IMR-90 (cell line): ENCODE measurements at regions not wholly inside any gene's neighbourhood (a gene's known extent, or its start where the extent isn't known, plus 50 kb on each side); places are given as distances from the start of the nearest gene placed in this dataset.

Source experiments
- CEBPB ChIP-seq: IDR thresholded peaks from 2 replicates; pipeline ENCODE4 v1.6.1; 2012; ENCODE audit warnings: low read depth, low read length, improper control_type of control experiment
- FOS ChIP-seq: fragments of 150-350 bp; IDR thresholded peaks from 2 replicates; pipeline ENCODE4 v1.6.1; 2016; ENCODE audit warnings: low read depth, low read length
- MAZ ChIP-seq: IDR thresholded peaks from 2 replicates; pipeline ENCODE4 v1.6.1; 2012; ENCODE audit warnings: low read depth, mild to moderate bottlenecking, low read length, improper control_type of control experiment, moderate library complexity, borderline replicate concordance
- NFE2L2 ChIP-seq: fragments of 150-350 bp; IDR thresholded peaks from 2 replicates; pipeline ENCODE4 v1.6.1; 2016; ENCODE audit warnings: low read depth, mild to moderate bottlenecking, low read length
- POLR2A ChIP-seq: IDR thresholded peaks from 2 replicates; pipeline ENCODE4 v1.6.1; 2012; ENCODE audit warnings: mild to moderate bottlenecking, low read depth, low read length
- USF2 ChIP-seq: fragments of 150-350 bp; IDR thresholded peaks from 2 replicates; pipeline ENCODE4 v1.6.1; 2017; ENCODE audit warnings: mild to moderate bottlenecking, antibody characterized with exemption, low read length, low read depth
- TF ChIP-seq, protein P1 (sequence below): conservative IDR thresholded peaks from 2 replicates; pipeline ENCODE4 v1.5.1; 2012; ENCODE audit warnings: mild to moderate bottlenecking, low read depth, low read length, improper control_type of control experiment

DNA sequence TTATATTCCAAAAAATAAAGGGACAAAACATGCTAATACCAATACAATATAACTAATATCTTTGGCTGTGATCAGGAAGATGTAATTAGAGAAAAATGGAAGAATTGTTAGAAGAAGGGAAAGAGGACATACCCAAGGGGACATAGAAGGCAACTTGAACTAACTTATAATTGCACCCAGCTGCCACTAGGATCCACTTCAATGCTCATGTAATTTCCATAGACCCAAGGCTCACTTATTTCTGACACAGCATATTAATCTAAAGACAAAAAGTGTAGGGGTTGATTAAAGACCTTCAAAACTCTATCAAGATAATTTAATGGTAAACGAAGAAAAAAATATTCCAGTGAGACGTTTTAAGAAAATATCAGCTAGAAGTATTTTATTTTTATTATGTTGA is 396.0 kb upstream of the ADGRB3 start:
- TF ChIP-seq, protein P1, sequence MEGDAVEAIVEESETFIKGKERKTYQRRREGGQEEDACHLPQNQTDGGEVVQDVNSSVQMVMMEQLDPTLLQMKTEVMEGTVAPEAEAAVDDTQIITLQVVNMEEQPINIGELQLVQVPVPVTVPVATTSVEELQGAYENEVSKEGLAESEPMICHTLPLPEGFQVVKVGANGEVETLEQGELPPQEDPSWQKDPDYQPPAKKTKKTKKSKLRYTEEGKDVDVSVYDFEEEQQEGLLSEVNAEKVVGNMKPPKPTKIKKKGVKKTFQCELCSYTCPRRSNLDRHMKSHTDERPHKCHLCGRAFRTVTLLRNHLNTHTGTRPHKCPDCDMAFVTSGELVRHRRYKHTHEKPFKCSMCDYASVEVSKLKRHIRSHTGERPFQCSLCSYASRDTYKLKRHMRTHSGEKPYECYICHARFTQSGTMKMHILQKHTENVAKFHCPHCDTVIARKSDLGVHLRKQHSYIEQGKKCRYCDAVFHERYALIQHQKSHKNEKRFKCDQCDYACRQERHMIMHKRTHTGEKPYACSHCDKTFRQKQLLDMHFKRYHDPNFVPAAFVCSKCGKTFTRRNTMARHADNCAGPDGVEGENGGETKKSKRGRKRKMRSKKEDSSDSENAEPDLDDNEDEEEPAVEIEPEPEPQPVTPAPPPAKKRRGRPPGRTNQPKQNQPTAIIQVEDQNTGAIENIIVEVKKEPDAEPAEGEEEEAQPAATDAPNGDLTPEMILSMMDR, result no peak
- TF ChIP-seq USF2, result no peak
- no peak for TF ChIP-seq NFE2L2
- TF ChIP-seq POLR2A, result no peak
- no peak for TF ChIP-seq MAZ
- no peak for TF ChIP-seq CEBPB
- TF ChIP-seq FOS, result no peak
